Stimulated activated effector memory CD8-positive, alpha-beta T cell treated with anti-CD3 and anti-CD28 coated beads, Interleukin-12 subunit alpha, Interleukin-12 subunit beta, amount 100 ng/mL, for 72 hours (primary cell): ENCODE measurements at regions not wholly inside any gene's neighbourhood (a gene's known extent, or its start where the extent isn't known, plus 50 kb on each side); places are given as distances from the start of the nearest gene placed in this dataset.

ENCODE experiments used
- ATAC-seq: fragments of 150-1000 bp; cut with Tn5 transposase; 2 replicates; pipeline ENCODE4 v1.10.0; 2021
- DNase-seq, 2 donors: peaks; one replicate each; pipeline ENCODE4 v3.0.0; 2021 to 2022; ENCODE audit warnings: low spot score in 2 of 2
- H3K27ac Mint-ChIP-seq: one replicate; pipeline ENCODE4 v1.8.0; 2022; ENCODE audit warnings: mild to moderate bottlenecking, mixed read lengths
- H3K36me3 Mint-ChIP-seq: one replicate; pipeline ENCODE4 v1.8.0; 2022; ENCODE audit warnings: mild to moderate bottlenecking, mixed read lengths
- H3K4me1 Mint-ChIP-seq: one replicate; pipeline ENCODE4 v1.8.0; 2022; ENCODE audit warnings: mixed read lengths
- H3K4me3 Mint-ChIP-seq: one replicate; pipeline ENCODE4 v1.8.0; 2022; ENCODE audit warnings: mild to moderate bottlenecking, mixed read lengths
- H3K9me3 Mint-ChIP-seq: one replicate; pipeline ENCODE4 v1.8.0; 2022; ENCODE audit warnings: mixed read lengths

DNA sequence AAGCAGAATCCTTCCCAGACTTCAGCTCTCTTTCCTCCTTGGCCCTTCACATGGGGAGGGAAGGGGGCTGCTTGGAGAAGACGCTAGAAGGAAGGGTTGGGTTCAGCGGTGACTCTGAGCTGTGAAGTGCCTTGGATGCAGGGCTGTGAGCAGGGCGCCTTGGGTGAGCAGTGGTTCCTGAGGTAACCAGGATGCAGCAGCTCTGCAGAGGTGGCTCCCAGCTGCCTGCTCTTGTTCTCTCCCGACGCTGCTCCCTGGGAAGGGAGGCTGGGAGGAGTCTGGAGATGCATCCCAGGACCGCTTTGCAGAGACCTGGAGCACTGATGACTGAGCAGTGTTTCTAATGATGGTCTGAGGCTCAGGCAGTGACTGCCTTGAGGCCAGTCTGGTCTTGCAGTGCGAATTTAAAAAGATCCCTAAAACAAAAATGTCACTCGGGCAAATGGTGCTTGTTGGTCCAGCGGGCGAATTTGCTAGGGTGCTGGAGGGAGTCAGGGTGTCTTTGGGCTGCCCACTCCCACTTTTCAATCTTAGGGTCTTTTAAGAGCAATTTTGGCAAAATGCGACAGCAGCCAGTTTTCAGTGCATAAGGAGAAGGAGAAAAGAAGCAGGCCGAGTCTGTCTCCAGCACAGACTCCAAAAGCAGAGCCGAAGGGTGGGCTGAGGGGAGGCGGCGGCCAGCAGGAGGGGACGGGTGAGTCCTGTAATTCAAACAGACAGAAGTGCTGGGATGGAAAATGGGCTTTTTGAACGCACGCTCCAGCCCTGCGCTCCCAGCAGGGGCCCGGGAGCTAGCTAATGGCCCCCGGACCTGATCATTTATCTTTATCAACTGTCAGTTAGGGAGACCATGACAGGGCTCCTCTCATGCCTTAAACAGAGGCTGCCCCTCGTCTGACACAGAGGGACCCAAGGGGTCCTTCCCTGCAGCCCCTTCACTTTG, 191.2 kb upstream of the SHH start:
- Mint-ChIP-seq H3K4me1 (peaks cover 6% of the 10 kb centered on the region), H3K9me3 (no peaks in the 10 kb centered on the region), H3K36me3 (no peaks in the 10 kb centered on the region), H3K27ac (no peak overlapping the region), H3K4me3 (no peak overlapping the region)
- DNase-seq: no peak
- no peak for ATAC-seq

DNA sequence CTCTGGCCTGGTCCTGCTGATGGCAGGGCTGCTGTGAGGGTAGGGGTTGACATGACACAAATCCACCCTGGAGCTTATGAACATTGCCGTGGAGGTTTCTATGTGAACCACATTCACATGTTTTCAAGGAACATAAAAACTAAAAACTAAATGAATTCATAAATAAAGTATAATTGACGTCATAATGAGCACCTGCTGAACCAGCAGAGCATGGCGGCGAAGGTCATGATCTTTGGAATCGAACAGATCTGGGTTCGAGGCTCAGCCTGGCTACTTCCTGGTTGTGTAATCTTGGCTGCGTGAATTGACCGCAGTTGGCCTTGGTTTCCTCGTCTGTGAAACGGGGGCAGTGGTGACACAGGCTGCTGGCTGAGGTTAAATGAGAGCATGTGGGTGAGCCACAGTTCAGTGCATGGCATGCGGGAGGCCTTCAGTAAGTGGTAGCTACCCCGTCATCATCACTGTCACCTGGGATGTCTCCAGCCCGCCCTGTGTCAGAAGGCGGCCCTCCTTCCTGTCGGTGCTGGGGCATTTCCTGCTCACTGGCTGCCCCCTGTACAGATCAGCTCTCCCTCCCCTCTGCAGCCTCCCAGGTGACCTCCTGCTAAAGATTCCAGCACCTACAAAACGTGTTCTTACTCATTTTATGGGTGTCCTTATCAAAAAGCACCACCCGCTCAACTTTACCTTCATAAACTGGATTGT, 190.3 kb upstream of the SHH start:
- Mint-ChIP-seq H3K27ac (no peak overlapping the region), H3K4me3 (no peak overlapping the region), H3K9me3 (no peaks in the 10 kb centered on the region), H3K4me1 (peaks cover 6% of the 10 kb centered on the region), H3K36me3 (no peaks in the 10 kb centered on the region)
- DNase-seq: no peak
- no peak for ATAC-seq

DNA sequence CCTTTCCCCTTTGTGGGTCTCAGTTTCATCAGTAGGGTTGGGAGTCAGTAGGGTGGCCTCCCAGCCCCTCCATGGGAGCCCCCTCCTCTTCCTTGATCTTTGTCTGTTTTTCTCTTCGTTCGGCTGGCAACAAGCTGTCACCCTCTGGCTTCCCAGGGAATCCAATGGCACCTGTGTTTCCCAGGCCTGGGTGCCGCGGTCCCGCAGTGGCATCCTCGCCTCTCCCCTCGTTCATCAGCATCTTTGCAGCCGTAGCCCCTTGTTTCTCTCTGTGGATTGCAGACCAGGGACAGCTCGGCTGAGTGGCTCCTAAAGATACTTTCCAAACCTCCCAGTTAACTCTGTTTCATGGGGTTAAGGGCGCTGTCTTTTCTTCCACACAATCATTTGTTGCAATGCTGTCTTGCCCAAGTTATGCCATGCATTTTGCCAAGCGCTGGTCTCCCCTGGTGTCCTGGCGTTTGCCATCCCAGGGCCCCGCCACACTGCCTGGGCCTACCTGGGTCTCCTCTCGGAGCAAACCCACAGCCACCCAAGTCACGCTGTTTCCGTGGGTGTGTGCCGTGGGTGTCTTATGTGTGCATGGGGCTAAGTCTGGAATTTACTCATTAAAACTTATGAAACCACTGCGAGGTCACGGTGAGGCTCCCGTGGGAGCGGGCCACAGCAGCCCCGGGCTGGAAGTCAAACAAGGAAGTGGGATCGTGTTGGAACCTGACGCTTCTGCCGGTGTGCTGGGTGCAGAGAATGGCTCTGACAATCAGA, 189.4 kb upstream of the SHH start:
- Mint-ChIP-seq H3K4me3 (no peak overlapping the region), H3K9me3 (no peaks in the 10 kb centered on the region), H3K4me1 (peaks cover 6% of the 10 kb centered on the region), H3K36me3 (no peaks in the 10 kb centered on the region), H3K27ac (no peak overlapping the region)
- DNase-seq (no peak), ATAC-seq (no peak)

DNA sequence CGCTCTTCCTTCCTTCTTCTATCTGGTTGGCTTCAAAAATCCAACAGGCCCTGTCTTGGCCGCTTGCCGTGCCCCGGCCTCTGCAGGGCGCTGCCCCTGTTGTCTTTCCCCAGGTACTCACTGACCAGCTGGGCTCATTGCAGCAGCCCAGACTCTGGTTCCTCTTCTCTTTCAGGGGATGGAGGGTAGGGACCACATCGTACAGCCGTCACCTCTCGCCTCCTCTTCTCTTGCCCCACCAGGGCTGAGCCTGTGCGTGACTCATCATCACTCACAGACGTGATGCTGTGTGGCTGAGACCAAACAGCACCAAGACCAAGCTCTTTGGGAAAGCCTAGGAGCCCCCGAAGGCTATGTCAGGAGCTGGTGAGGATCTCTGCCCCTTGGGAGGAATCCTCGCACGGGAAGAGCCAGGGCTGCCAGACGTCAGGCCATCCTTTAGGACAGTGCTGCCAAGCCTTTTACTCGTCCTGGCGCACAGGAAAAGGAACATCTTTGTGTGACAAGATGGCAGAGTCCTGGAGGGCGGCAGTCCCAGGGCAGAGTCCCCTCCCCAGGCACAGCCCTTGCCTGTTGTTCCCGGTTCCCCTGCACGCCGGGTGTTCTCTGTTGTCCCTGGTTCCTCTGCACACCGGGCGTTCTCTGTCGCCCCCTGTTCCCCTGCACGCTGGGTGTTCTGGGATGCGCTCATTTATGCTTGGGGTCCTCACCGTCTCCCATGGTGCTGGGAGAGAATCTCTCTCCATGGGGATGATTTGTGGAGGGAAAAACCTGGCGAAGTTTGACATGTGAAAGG, 188.5 kb upstream of the SHH start:
- H3K4me1 Mint-ChIP-seq: peaks cover 6% of the 10 kb centered on the region
- no peaks in the 10 kb centered on the region for H3K9me3 Mint-ChIP-seq
- DNase-seq: no peak
- no peak overlapping the region for H3K27ac Mint-ChIP-seq
- no peaks in the 10 kb centered on the region for H3K36me3 Mint-ChIP-seq
- H3K4me3 Mint-ChIP-seq: no peak overlapping the region
- no peak for ATAC-seq

DNA sequence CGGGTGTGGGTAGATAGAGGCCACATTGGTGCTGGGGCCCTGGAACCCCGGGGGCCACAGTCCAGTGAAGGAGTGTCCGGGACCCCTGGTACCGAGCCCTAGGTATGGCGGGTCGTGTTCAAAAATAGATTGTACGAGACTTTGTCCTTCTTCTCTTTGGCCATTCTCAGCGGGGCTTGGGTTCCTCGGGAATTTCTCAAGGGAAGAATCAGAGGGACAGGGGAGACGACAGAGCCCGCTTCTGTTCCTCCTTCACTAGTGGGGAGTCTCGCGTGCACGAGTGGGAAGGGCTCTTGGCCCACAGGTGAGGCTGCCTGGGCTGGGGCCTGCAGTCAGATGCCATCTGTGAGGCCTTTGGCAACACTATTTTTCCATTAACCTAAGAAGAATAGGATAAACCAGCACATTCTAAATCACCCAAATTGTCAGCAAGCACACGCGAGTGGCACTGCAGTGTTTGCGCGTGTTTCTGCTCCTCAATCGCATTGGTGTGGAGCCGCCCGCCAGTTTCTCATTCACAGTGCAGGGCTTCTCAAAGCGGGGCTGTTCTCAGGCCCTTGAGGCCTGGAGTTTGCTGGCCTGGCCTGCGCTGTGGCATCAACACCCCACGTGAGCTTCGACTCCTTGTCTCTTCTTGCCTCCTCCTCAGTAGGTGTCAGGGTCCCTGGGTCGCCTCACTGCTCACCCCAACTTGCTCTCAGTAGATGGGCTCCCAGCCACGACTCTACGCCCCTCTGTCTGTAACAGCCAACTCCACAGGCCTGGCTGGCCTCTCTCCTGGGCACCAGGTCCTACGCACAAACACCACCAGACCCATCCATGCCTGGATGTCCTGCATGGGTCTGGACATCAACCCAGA, 187.6 kb upstream of the SHH start:
- no peak for ATAC-seq
- no peaks in the 10 kb centered on the region for H3K9me3 Mint-ChIP-seq
- no peak overlapping the region for H3K4me3 Mint-ChIP-seq
- peaks cover 6% of the 10 kb centered on the region for H3K4me1 Mint-ChIP-seq
- DNase-seq: no peak
- no peaks in the 10 kb centered on the region for H3K36me3 Mint-ChIP-seq
- H3K27ac Mint-ChIP-seq: no peak overlapping the region

DNA sequence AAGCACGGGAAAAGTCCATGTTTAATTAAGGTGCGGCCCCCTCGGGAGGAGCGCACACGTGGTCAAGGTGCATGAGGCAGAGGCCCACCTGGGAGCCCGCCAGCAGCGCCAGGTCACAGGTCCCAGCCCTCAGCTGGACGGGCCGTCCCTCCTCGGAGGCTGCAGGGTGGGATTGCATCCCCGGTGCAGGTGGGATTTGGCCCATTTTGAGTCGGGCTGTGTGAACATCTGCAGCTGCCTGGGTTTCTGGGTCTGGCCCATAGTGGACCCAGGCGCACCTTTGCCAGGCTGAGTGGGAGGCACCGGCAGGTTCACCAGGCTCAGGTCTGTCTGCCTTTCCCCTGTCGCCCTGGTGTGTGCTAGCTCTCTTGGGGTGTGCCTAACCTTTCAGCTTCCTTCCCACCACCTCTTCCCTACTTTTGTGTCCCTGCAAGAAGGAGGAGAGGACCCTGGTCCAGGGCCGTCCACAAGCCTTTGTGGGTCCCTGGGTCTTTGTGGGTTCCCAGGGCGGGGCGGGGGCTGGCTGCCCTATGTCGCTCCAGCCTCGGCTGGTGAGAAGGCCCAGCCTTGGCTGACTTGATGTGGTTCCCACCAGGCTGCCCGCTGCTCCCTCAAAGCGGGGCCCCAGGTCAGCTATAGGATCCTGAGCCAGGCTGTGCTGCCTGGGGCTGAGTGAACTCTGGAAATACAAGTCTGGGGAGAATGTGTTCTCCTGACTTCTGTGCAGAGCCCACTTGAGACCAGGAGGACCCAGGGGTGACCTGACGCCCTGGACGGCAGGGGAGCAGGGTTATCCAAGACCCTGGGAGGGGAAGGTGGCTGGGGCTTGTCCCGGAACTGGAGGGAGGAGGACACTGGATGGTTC, 186.7 kb upstream of the SHH start:
- Mint-ChIP-seq H3K27ac (no peak overlapping the region), H3K9me3 (no peaks in the 10 kb centered on the region), H3K36me3 (no peaks in the 10 kb centered on the region), H3K4me1 (peaks cover 6% of the 10 kb centered on the region), H3K4me3 (no peak overlapping the region)
- ATAC-seq (no peak), DNase-seq (no peak)

DNA sequence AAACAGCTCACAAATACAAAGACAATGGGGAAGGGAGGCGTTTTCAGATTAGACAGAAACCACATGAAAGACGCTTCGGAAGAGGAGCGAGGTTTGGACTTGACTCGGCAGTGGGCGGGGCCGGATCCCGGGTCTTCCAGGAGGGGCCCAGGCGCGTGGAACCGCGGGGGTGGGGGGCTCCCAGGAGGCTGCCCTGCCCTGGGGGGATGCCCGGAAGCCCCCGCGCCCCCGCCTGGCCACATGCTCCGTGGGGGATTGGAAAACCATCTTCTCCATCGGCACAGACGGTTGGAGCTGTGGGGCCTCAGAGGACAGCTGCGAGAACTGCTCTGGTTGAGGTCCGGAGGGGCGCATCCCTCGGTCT, 186.0 kb upstream of the SHH start:
- no peak for ATAC-seq
- no peak overlapping the region for H3K4me3 Mint-ChIP-seq
- H3K9me3 Mint-ChIP-seq: no peaks in the 10 kb centered on the region
- no peaks in the 10 kb centered on the region for H3K36me3 Mint-ChIP-seq
- H3K4me1 Mint-ChIP-seq: peaks cover 6% of the 10 kb centered on the region
- DNase-seq: no peak
- H3K27ac Mint-ChIP-seq: no peak overlapping the region

DNA sequence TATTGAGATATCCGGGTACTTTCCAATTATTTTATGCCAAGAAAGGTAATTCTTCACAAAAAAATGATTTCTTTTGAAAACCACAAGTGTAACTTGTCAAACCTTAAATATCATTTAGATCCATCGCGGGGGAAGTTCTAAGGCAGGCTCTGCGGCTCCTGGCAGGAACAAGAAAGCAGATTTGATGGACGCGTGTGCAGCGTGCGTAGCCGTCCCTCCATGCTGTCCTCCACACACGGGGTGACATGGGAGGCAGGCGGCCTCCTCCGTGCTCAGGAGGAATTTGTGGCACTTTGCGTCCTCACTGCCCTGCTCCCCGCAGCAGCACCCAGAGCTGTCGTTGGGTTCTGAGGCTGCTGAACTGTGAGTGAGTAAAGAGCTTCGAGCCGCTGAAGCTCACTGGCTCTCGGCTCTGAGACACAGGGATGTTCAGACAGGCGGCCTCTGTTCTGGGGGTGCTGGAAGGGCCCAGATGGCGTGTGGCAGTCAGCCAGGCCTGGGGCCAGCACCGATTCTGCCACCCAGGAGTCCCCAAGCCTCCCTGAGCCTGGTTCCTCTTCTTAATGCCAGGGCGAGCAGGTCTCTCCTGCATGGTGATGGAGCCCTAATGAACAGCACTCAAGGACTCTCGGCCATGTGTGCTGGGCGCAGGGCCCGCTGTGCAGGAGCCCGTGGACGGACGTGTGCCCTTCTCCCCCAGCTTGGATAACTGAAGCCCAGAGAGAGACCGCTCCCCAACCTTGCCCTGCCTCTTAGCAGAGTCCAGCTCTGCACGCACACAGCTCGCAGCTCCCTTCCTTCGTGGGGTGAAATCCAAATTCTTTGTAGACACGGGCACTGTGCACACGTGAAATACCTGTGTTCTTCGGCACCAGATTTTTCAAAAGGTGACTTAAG, 185.4 kb upstream of the SHH start:
- H3K4me1 Mint-ChIP-seq: peaks cover 6% of the 10 kb centered on the region
- ATAC-seq: no peak
- H3K36me3 Mint-ChIP-seq: no peaks in the 10 kb centered on the region
- H3K4me3 Mint-ChIP-seq: no peak overlapping the region
- no peaks in the 10 kb centered on the region for H3K9me3 Mint-ChIP-seq
- no peak overlapping the region for H3K27ac Mint-ChIP-seq
- no peak for DNase-seq

DNA sequence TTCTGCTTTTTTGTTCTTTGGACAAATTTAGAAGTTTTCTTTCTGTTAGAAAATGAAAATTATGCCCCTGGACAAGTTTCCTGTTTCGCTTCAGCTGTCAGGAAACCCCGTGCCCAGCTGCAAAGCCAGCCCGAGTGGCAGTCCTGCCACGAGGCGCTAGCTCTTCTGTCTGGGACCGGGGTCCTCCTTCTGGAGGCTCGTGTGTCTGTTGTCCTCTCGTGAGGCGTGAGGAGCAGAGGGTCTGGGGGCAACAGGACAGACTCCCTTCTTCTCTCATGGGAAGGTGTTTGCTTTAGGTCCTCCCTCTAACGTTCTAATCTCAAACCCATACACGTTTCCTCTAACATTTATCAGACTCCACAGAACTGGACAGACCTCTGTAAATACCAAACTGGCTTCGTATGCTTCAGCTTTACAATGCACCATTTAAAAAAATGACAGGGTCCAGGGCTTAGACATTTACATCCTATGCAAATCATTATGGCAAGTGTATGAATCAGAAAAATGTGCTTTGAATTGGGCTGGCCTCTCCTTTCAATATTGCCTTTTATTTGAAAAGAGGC, 184.5 kb upstream of the SHH start:
- ATAC-seq: no peak
- no peaks in the 10 kb centered on the region for H3K9me3 Mint-ChIP-seq
- H3K4me3 Mint-ChIP-seq: no peak overlapping the region
- peaks cover 6% of the 10 kb centered on the region for H3K4me1 Mint-ChIP-seq
- no peak overlapping the region for H3K27ac Mint-ChIP-seq
- DNase-seq: no peak
- H3K36me3 Mint-ChIP-seq: no peaks in the 10 kb centered on the region

DNA sequence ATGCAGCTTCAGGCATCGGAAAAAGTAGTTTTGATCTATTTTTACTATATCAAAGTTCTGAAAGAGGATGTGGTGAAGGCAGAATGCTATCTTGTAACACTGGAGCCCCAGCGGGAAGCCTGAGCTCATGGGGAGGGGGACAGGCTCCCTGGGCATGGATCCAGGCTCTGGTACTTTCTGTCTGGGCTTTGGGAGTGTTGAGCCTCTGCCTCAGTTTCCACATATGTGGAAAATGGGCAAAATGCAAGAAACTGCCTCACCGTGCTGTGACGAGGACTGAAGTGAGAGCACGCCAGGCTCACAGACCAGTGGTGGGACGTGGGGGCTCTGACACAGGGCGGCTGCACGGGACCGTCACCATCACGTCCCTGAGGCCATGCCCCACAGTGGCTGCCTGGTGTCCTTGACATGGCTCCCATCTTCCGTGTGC, 182.9 kb upstream of the SHH start:
- Mint-ChIP-seq H3K4me1 (peaks cover under 1% of the 10 kb centered on the region), H3K9me3 (no peaks in the 10 kb centered on the region), H3K4me3 (no peak overlapping the region), H3K36me3 (no peaks in the 10 kb centered on the region), H3K27ac (no peak overlapping the region)
- DNase-seq (no peak), ATAC-seq (no peak)

DNA sequence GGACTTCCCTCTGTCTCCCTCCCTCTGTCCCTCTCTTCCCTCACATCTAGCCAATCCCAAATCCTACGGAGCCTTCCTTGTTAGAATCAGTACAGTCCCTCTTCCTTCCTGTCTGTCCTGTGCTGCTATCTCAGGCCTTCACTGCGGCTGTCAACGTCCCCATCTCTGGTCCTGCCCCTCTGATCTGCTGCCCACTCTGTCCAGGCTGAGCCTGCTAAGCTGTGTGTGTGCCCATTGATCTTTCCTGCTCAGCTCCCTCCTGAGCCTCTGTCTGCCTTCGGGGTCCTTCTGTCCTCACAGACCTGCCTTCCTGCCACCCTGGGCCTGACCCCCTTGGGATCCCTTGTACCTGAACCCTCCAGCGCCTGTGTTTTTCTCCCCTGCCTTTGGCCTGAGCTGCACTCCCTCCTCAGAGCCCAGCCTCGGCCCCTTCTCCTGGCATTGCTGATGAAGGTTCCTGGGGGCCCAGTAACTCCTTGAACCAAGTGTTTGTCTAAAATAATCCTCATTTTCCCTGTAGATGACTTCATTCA, 182.1 kb upstream of the SHH start:
- H3K4me1 Mint-ChIP-seq: no peaks in the 10 kb centered on the region
- no peak overlapping the region for H3K27ac Mint-ChIP-seq
- peak; percentile 14 for ATAC-seq
- peaks cover 4% of the 10 kb centered on the region for H3K9me3 Mint-ChIP-seq
- DNase-seq: no peak
- H3K4me3 Mint-ChIP-seq: no peak overlapping the region
- H3K36me3 Mint-ChIP-seq: no peaks in the 10 kb centered on the region
